Thymus (tissue), 11 donors: ENCODE measurements at regions not wholly inside any gene's neighbourhood (a gene's known extent, or its start where the extent isn't known, plus 50 kb on each side); places are given as distances from the start of the nearest gene placed in this dataset.
"Not testable (repeated sequence)": the region's sequence is repeated elsewhere in the genome, so short reads cannot be mapped to it uniquely, and the experiment has no call there.

Experiments
- DNase-seq, 9 donors: peaks; one replicate each; pipeline ENCODE4 v3.0.0-alpha.2; 2013; ENCODE audit warnings: low spot score in 9 of 9, low read depth in 6 of 9, missing footprints in 1 of 9
- H3K27ac ChIP-seq, 2 donors: one replicate each; pipeline ENCODE4 v1.5.1; 2013; ENCODE audit warnings: control low read depth in 1 of 2, low read depth in 1 of 2, low read length in 1 of 2, mild to moderate bottlenecking in 1 of 2, moderate library complexity in 1 of 2
- H3K27me3 ChIP-seq, 2 donors: one replicate each; pipeline ENCODE4 v1.5.1; 2013; ENCODE audit warnings: low read length in 1 of 2; ENCODE audit not compliant: control insufficient read depth in 2 of 2, insufficient read depth in 1 of 2
- H3K36me3 ChIP-seq, 2 donors: one replicate each; pipeline ENCODE4 v1.5.1; 2013; ENCODE audit warnings: low read length in 1 of 2, mild to moderate bottlenecking in 1 of 2, moderate library complexity in 1 of 2; ENCODE audit not compliant: control insufficient read depth in 2 of 2, insufficient read depth in 2 of 2
- H3K4me1 ChIP-seq, 2 donors: one replicate each; pipeline ENCODE4 v1.5.1; 2013; ENCODE audit warnings: low read length in 2 of 2; ENCODE audit not compliant: control insufficient read depth in 2 of 2, insufficient read depth in 2 of 2
- H3K4me3 ChIP-seq, 2 donors: one replicate each; pipeline ENCODE4 v1.5.1; 2013; ENCODE audit warnings: low read length in 2 of 2, control low read depth in 1 of 2, mild to moderate bottlenecking in 1 of 2
- H3K9me3 ChIP-seq, 2 donors: one replicate each; pipeline ENCODE4 v1.5.1; 2013; ENCODE audit warnings: low read length in 1 of 2, mild to moderate bottlenecking in 1 of 2; ENCODE audit not compliant: control insufficient read depth in 2 of 2, insufficient read depth in 1 of 2
- WGBS: extraction: QIAGEN DNeasy Blood & Tissue Kit; methylation state at CpG from one replicate; pipeline ENCODE4 v1.1.7; 2013; 5-methylcytosine and 5-hydroxymethylcytosine counted together
- donor health status: healthy.

GRCh38 chr2:95734976-95735890 is 143.4 kb downstream of the TRIM43 start:
- Histone ChIP-seq H3K27me3 (no peaks in the 10 kb centered on the region), H3K36me3 (no peaks in the 10 kb centered on the region), H3K4me3 (no peak overlapping the region), H3K27ac (no peak overlapping the region), H3K4me1 (no peaks in the 10 kb centered on the region), H3K9me3 (no peaks in the 10 kb centered on the region)
- peak in 1 of 9 donors; percentile 7 for DNase-seq
- WGBS, result 92% methylated on average over 8 of the region's 8 CpGs

GRCh38 chr2:95738301-95738700 is 146.5 kb downstream of the TRIM43 start:
- Histone ChIP-seq H3K4me1 (no peaks in the 10 kb centered on the region), H3K27me3 (no peaks in the 10 kb centered on the region), H3K9me3 (no peaks in the 10 kb centered on the region), H3K4me3 (no peak overlapping the region), H3K27ac (no peak overlapping the region), H3K36me3 (no peaks in the 10 kb centered on the region)
- 98% methylated on average over 5 of the region's 5 CpGs for WGBS
- DNase-seq, result no peak

GRCh38 chr2:95752126-95752525 is 160.3 kb downstream of the TRIM43 start:
- H3K36me3 ChIP-seq, H3K4me3 ChIP-seq, H3K4me1 ChIP-seq, DNase-seq, H3K27me3 ChIP-seq, H3K27ac ChIP-seq, H3K9me3 ChIP-seq: not testable (repeated sequence)
- WGBS, result 94% methylated on average over 9 of the region's 9 CpGs

GRCh38 chr2:95753812-95754211 is 162.0 kb downstream of the TRIM43 start:
- H3K4me3 ChIP-seq, H3K4me1 ChIP-seq, H3K9me3 ChIP-seq, H3K36me3 ChIP-seq, DNase-seq, H3K27me3 ChIP-seq, H3K27ac ChIP-seq: not testable (repeated sequence)
- WGBS, result 89% methylated on average over 8 of the region's 8 CpGs

- not testable (repeated sequence) for H3K36me3 ChIP-seq, H3K4me3 ChIP-seq, H3K27ac ChIP-seq, H3K4me1 ChIP-seq, H3K9me3 ChIP-seq, DNase-seq, H3K27me3 ChIP-seq
- 80% methylated on average over 6 of the region's 6 CpGs for WGBS
Measured at GRCh38 chr2:95754213-95754612, 162.4 kb downstream of the TRIM43 start.

- not testable (repeated sequence) for H3K27me3 ChIP-seq, DNase-seq, H3K36me3 ChIP-seq, H3K27ac ChIP-seq, H3K4me3 ChIP-seq, H3K4me1 ChIP-seq, H3K9me3 ChIP-seq
- WGBS, result 86% methylated on average over 14 of the region's 15 CpGs
Measured at GRCh38 chr2:95754819-95755563, 163.2 kb downstream of the TRIM43 start.

- not testable (repeated sequence) for H3K4me1 ChIP-seq, H3K4me3 ChIP-seq, H3K9me3 ChIP-seq, H3K36me3 ChIP-seq, H3K27me3 ChIP-seq, H3K27ac ChIP-seq, DNase-seq
- 85% methylated on average over 7 of the region's 7 CpGs for WGBS
Measured at GRCh38 chr2:95755956-95756669, 164.3 kb downstream of the TRIM43 start.

- H3K4me1 ChIP-seq, result no peaks in the 10 kb centered on the region
- H3K27ac ChIP-seq, result no peak overlapping the region
- no peak overlapping the region for H3K4me3 ChIP-seq
- no peak for DNase-seq
- no peaks in the 10 kb centered on the region for H3K9me3 ChIP-seq
- 48% methylated on average over 2 of the region's 2 CpGs for WGBS
- no peaks in the 10 kb centered on the region for H3K36me3 ChIP-seq
- H3K27me3 ChIP-seq, result no peaks in the 10 kb centered on the region
Measured at GRCh38 chr2:95757988-95758387, 166.2 kb downstream of the TRIM43 start.
